Right lobe of liver (tissue), 4 donors: ENCODE measurements at regions not wholly inside any gene's neighbourhood (a gene's known extent, or its start where the extent isn't known, plus 50 kb on each side); places are given as distances from the start of the nearest gene placed in this dataset.

Source experiments
- CTCF ChIP-seq, 4 donors: fragments of 200-600 bp in 3 of 4; fragments of 450-650 bp in 1 of 4; IDR thresholded peaks; one replicate each; pipeline versions ENCODE4 v1.5.1 to v1.8.0; 2016 to 2022; ENCODE audit warnings: antibody characterized with exemption in 4 of 4, mild to moderate bottlenecking in 2 of 4
- POLR2A ChIP-seq: fragments of 450-650 bp; IDR thresholded peaks from one replicate; pipeline ENCODE4 v1.6.1; 2017; ENCODE audit warnings: antibody characterized with exemption, mild to moderate bottlenecking
- donor health status: DM: no; HTN: no; CAD: no.
- donor health status: DM: no; HTN: no; CAD: no.
- donor health status: DM: no; HTN: yes; CAD: no.

DNA sequence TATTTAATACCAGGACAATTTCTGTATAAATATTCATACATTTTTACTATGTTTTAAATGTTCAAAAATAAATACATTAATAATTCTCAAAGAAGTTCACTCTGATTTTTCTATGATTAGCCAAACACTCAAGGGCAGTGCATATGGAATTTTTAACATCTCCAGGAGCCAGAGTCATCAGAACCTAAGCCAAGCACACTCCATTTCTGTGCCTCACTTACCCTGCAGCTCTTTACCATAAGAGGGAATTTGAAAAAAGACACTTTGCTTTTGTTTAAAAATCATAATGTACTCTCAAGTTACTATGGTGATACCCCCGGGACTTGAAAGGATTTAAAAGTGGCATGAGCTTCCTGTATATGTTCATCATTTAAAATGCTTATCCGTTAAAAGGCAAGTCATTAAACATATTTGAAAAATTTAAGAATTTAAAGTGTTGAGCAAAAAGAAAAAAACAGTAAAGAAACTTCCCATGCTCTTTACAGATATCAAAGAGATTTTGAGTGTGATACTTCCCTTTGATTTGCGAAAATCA is 747.4 kb upstream of the NECTIN3 start:
- TF ChIP-seq CTCF (IDR thresholded peaks at IDR 0.05): no peak
- no peak for TF ChIP-seq POLR2A
